GM12891 (cell line): ENCODE measurements at regions not wholly inside any gene's neighbourhood (a gene's known extent, or its start where the extent isn't known, plus 50 kb on each side); places are given as distances from the start of the nearest gene placed in this dataset.

Experiments
- DNase-seq: peaks from one replicate; pipeline ENCODE4 v3.0.0; 2011; ENCODE audit warnings: low spot score; ENCODE audit not compliant: insufficient read length
- FAIRE-seq: peaks from 2 replicates; lab custom pipeline; 2011; peaks lifted over from hg19 to GRCh38; lab: Jason Lieb, UNC
- PAX5 ChIP-seq: IDR thresholded peaks from 2 replicates; pipeline ENCODE4 v1.6.1; 2011; ENCODE audit warnings: low read length, moderate library complexity, mild to moderate bottlenecking; ENCODE audit not compliant: insufficient read depth, severe bottlenecking
- POLR2A ChIP-seq: IDR thresholded peaks from 2 replicates; pipeline ENCODE4 v1.6.1; 2011; ENCODE audit warnings: low read depth, low read length, control low read depth
- POLR2AphosphoS5 ChIP-seq: IDR thresholded peaks from 2 replicates; pipeline ENCODE4 v1.6.1; 2011; ENCODE audit warnings: low read depth, low read length, control low read depth
- POU2F2 ChIP-seq: IDR thresholded peaks from 2 replicates; pipeline ENCODE4 v1.6.1; 2011; ENCODE audit warnings: low read depth, mild to moderate bottlenecking, control low read depth, low read length, moderate library complexity
- SPI1 ChIP-seq: IDR thresholded peaks from 2 replicates; pipeline ENCODE4 v1.6.1; 2011; ENCODE audit warnings: low read depth, low read length, control low read depth
- TAF1 ChIP-seq: IDR thresholded peaks from 2 replicates; pipeline ENCODE4 v1.6.1; 2011; ENCODE audit warnings: low read depth, low read length, control low read depth

- no peak for TF ChIP-seq PAX5
- TF ChIP-seq POLR2A, result no peak
- TF ChIP-seq SPI1, result no peak
- no peak for TF ChIP-seq POU2F2
- no peak for TF ChIP-seq POLR2AphosphoS5
- no peak for TF ChIP-seq TAF1
- DNase-seq (no peak), FAIRE-seq (no peak)
Measured at GRCh38 chr1:2875707-2876561, 74.4 kb upstream of the TTC34 start.

GRCh38 chr1:2876846-2877245 is 75.4 kb upstream of the TTC34 start:
- TF ChIP-seq POLR2A (no peak), PAX5 (no peak)
- no peak for FAIRE-seq

GRCh38 chr1:2877391-2877790 is 75.9 kb upstream of the TTC34 start:
- no peak for TF ChIP-seq POU2F2
- TF ChIP-seq TAF1, result no peak
- TF ChIP-seq SPI1, result no peak
- no peak for TF ChIP-seq PAX5
- TF ChIP-seq POLR2AphosphoS5, result no peak
- no peak for TF ChIP-seq POLR2A
- FAIRE-seq, result no peak

More at GRCh38 chr1:2876846-2877245, 75.4 kb upstream of the TTC34 start:
- DNase-seq, result no peak

GRCh38 chr1:2878591-2878990 is 77.1 kb upstream of the TTC34 start:
- FAIRE-seq (no peak), DNase-seq (no peak)
- TF ChIP-seq SPI1 (no peak), POLR2AphosphoS5 (no peak), POLR2A (no peak), PAX5 (no peak), POU2F2 (no peak), TAF1 (no peak)

More at GRCh38 chr1:2877391-2877790, 75.9 kb upstream of the TTC34 start:
- no peak for DNase-seq

GRCh38 chr1:2879026-2879425 is 77.5 kb upstream of the TTC34 start:
- TF ChIP-seq POLR2A (no peak), TAF1 (no peak), PAX5 (no peak), POU2F2 (no peak), SPI1 (no peak), POLR2AphosphoS5 (no peak)

GRCh38 chr1:2879591-2879990 is 78.1 kb upstream of the TTC34 start:
- TF ChIP-seq TAF1 (no peak), POLR2A (no peak), PAX5 (no peak), SPI1 (no peak), POLR2AphosphoS5 (no peak), POU2F2 (no peak)
- FAIRE-seq (no peak), DNase-seq (no peak)

More at GRCh38 chr1:2879026-2879425, 77.5 kb upstream of the TTC34 start:
- DNase-seq (no peak), FAIRE-seq (no peak)

- no peak for FAIRE-seq
- TF ChIP-seq PAX5 (no peak), TAF1 (no peak), POLR2A (no peak)
- DNase-seq, result no peak
Measured at GRCh38 chr1:2880086-2880485, 78.6 kb upstream of the TTC34 start.

- FAIRE-seq (no peak), DNase-seq (no peak)
- no peak for TF ChIP-seq SPI1
- TF ChIP-seq POU2F2, result no peak
- TF ChIP-seq TAF1, result no peak
- no peak for TF ChIP-seq POLR2AphosphoS5
- no peak for TF ChIP-seq PAX5
- no peak for TF ChIP-seq POLR2A
Measured at GRCh38 chr1:2880812-2881295, 79.4 kb upstream of the TTC34 start.

- FAIRE-seq, result no peak
- DNase-seq, result no peak
- no peak for TF ChIP-seq SPI1
- TF ChIP-seq POLR2AphosphoS5, result no peak
- TF ChIP-seq POU2F2, result no peak
- no peak for TF ChIP-seq POLR2A
- no peak for TF ChIP-seq PAX5
- no peak for TF ChIP-seq TAF1
Measured at GRCh38 chr1:2881556-2881955, 80.1 kb upstream of the TTC34 start.

GRCh38 chr1:2882966-2883696 is 81.6 kb upstream of the TTC34 start:
- TF ChIP-seq POLR2AphosphoS5, result no peak
- TF ChIP-seq POU2F2, result no peak
- TF ChIP-seq PAX5, result no peak
- TF ChIP-seq TAF1, result no peak
- TF ChIP-seq SPI1, result no peak
- TF ChIP-seq POLR2A, result no peak
- DNase-seq (no peak), FAIRE-seq (no peak)
